Activated CD8-positive, alpha-beta T cell treated with anti-CD3 and anti-CD28 coated beads, Interleukin-2, amount 10 ng/mL, durations not matched to agents 7 days and 5 days (primary cell): ENCODE measurements at regions not wholly inside any gene's neighbourhood (a gene's known extent, or its start where the extent isn't known, plus 50 kb on each side); places are given as distances from the start of the nearest gene placed in this dataset.

ENCODE experiments used
- ATAC-seq: fragments of 150-1000 bp; cut with Tn5 transposase; one replicate; pipeline ENCODE4 v1.10.0; 2021; ENCODE audit warnings: moderate library complexity
- CTCF ChIA-PET: fragments of 350-600 bp; sonication (Branson Sonifier 250); formaldehyde crosslinking; loops from one replicate; lab custom pipeline; 2021; ENCODE audit warnings: antibody characterized with exemption; lab: Charles Lee
- POLR2A ChIA-PET: fragments of 350-600 bp; sonication (Branson Sonifier 250); formaldehyde crosslinking; loops from one replicate; lab custom pipeline; 2021; ENCODE audit warnings: antibody characterized with exemption; lab: Charles Lee
- DNase-seq: peaks from one replicate; pipeline ENCODE4 v3.0.0-alpha.2; 2020
- H3K27ac Mint-ChIP-seq: one replicate; pipeline ENCODE4 v1.8.0; 2021; ENCODE audit warnings: mild to moderate bottlenecking, mixed read lengths
- H3K27me3 Mint-ChIP-seq: one replicate; pipeline ENCODE4 v1.8.0; 2021; ENCODE audit warnings: low read depth, mixed read lengths
- H3K36me3 Mint-ChIP-seq: one replicate; pipeline ENCODE4 v1.8.0; 2021; ENCODE audit warnings: low read depth, mixed read lengths
- H3K4me1 Mint-ChIP-seq: one replicate; pipeline ENCODE4 v1.8.0; 2021; ENCODE audit warnings: low read depth, mixed read lengths
- H3K4me3 Mint-ChIP-seq: one replicate; pipeline ENCODE4 v1.8.0; 2021; ENCODE audit warnings: mild to moderate bottlenecking, mixed read lengths
- H3K9me3 Mint-ChIP-seq: one replicate; pipeline ENCODE4 v1.8.0; 2022; ENCODE audit warnings: mixed read lengths; ENCODE audit not compliant: insufficient read depth

GRCh38 chr5:57627661-57628060, 145.1 kb upstream of the ACTBL2 start:
- Mint-ChIP-seq H3K36me3 (no peaks in the 10 kb centered on the region), H3K4me3 (no peak overlapping the region), H3K27ac (no peak overlapping the region), H3K27me3 (peaks cover 3% of the 10 kb centered on the region), H3K4me1 (no peaks in the 10 kb centered on the region), H3K9me3 (no peaks in the 10 kb centered on the region)
- DNase-seq (no peak), ATAC-seq (no peak)
- ChIA-PET CTCF (no interaction called here), POLR2A (no interaction called here)

GRCh38 chr5:57626703-57627102, 144.1 kb upstream of the ACTBL2 start:
- H3K36me3 Mint-ChIP-seq = no peaks in the 10 kb centered on the region
- no peak overlapping the region for H3K4me3 Mint-ChIP-seq
- ChIA-PET POLR2A (no interaction called here), CTCF (no interaction called here)
- H3K27ac Mint-ChIP-seq = no peak overlapping the region
- peaks cover 3% of the 10 kb centered on the region for H3K27me3 Mint-ChIP-seq
- H3K4me1 Mint-ChIP-seq = no peaks in the 10 kb centered on the region
- ATAC-seq (no peak), DNase-seq (no peak)
- no peaks in the 10 kb centered on the region for H3K9me3 Mint-ChIP-seq

GRCh38 chr5:57621624-57622023, 139.0 kb upstream of the ACTBL2 start:
- ATAC-seq = no peak
- H3K4me1 Mint-ChIP-seq = no peaks in the 10 kb centered on the region
- no peak overlapping the region for H3K4me3 Mint-ChIP-seq
- no peaks in the 10 kb centered on the region for H3K9me3 Mint-ChIP-seq
- H3K36me3 Mint-ChIP-seq = no peaks in the 10 kb centered on the region
- DNase-seq = no peak
- CTCF ChIA-PET = no interaction called here
- no peaks in the 10 kb centered on the region for H3K27me3 Mint-ChIP-seq
- POLR2A ChIA-PET = no interaction called here
- no peak overlapping the region for H3K27ac Mint-ChIP-seq

GRCh38 chr5:57618767-57619381, 136.3 kb upstream of the ACTBL2 start:
- Mint-ChIP-seq H3K27ac (no peak overlapping the region), H3K4me3 (no peak overlapping the region), H3K27me3 (peaks cover 6% of the 10 kb centered on the region), H3K4me1 (no peaks in the 10 kb centered on the region), H3K36me3 (no peaks in the 10 kb centered on the region), H3K9me3 (no peaks in the 10 kb centered on the region)
- DNase-seq (no peak), ATAC-seq (no peak)
- CTCF ChIA-PET = no interaction called here
- POLR2A ChIA-PET = no interaction called here

- no peak for DNase-seq
- H3K27me3 Mint-ChIP-seq = peaks cover 10% of the 10 kb centered on the region
- CTCF ChIA-PET = no interaction called here
- no peaks in the 10 kb centered on the region for H3K36me3 Mint-ChIP-seq
- ATAC-seq = no peak
- no peaks in the 10 kb centered on the region for H3K9me3 Mint-ChIP-seq
- no peak overlapping the region for H3K4me3 Mint-ChIP-seq
- H3K4me1 Mint-ChIP-seq = no peaks in the 10 kb centered on the region
- no peak overlapping the region for H3K27ac Mint-ChIP-seq
- POLR2A ChIA-PET = no interaction called here
Observed at GRCh38 chr5:57613741-57614140, 131.1 kb upstream of the ACTBL2 start.

GRCh38 chr5:57611177-57611576, 128.6 kb upstream of the ACTBL2 start:
- ATAC-seq = no peak
- H3K27me3 Mint-ChIP-seq = peaks cover 12% of the 10 kb centered on the region
- DNase-seq = no peak
- no peaks in the 10 kb centered on the region for H3K4me1 Mint-ChIP-seq
- ChIA-PET POLR2A (no interaction called here), CTCF (no interaction called here)
- H3K27ac Mint-ChIP-seq = no peak overlapping the region
- H3K9me3 Mint-ChIP-seq = no peaks in the 10 kb centered on the region
- H3K36me3 Mint-ChIP-seq = no peaks in the 10 kb centered on the region
- no peak overlapping the region for H3K4me3 Mint-ChIP-seq

GRCh38 chr5:57608542-57608941, 125.9 kb upstream of the ACTBL2 start:
- ATAC-seq (no peak), DNase-seq (no peak)
- Mint-ChIP-seq H3K27ac (no peak overlapping the region), H3K4me1 (no peaks in the 10 kb centered on the region), H3K36me3 (no peaks in the 10 kb centered on the region), H3K9me3 (no peaks in the 10 kb centered on the region), H3K27me3 (peaks cover 6% of the 10 kb centered on the region), H3K4me3 (no peak overlapping the region)
- ChIA-PET POLR2A (no interaction called here), CTCF (no interaction called here)

- ChIA-PET POLR2A (no interaction called here), CTCF (interaction anchor here (0.7 kb wide), 1 partner anchor 48 kb away, joined by 3 read pairs; no protein-coding TSS in a partner anchor)
- no peaks in the 10 kb centered on the region for H3K9me3 Mint-ChIP-seq
- H3K4me1 Mint-ChIP-seq = no peaks in the 10 kb centered on the region
- H3K4me3 Mint-ChIP-seq = no peak overlapping the region
- H3K36me3 Mint-ChIP-seq = no peaks in the 10 kb centered on the region
- no peak overlapping the region for H3K27ac Mint-ChIP-seq
- peaks cover 2% of the 10 kb centered on the region for H3K27me3 Mint-ChIP-seq
- DNase-seq (no peak), ATAC-seq (no peak)
Observed at GRCh38 chr5:57601996-57602395, 119.4 kb upstream of the ACTBL2 start.

GRCh38 chr5:57600321-57600720, 117.7 kb upstream of the ACTBL2 start:
- Mint-ChIP-seq H3K27ac (no peak overlapping the region), H3K27me3 (peaks cover 2% of the 10 kb centered on the region), H3K36me3 (no peaks in the 10 kb centered on the region), H3K9me3 (no peaks in the 10 kb centered on the region), H3K4me3 (no peak overlapping the region), H3K4me1 (no peaks in the 10 kb centered on the region)
- DNase-seq (no peak), ATAC-seq (no peak)
- ChIA-PET POLR2A (no interaction called here), CTCF (no interaction called here)

- ChIA-PET CTCF (interaction anchor here (1.3 kb wide), 1 partner anchor 99 kb away, joined by 4 read pairs; no protein-coding TSS in a partner anchor), POLR2A (no interaction called here)
- ATAC-seq = no peak
- H3K9me3 Mint-ChIP-seq = no peaks in the 10 kb centered on the region
- no peak for DNase-seq
- no peaks in the 10 kb centered on the region for H3K4me1 Mint-ChIP-seq
- no peaks in the 10 kb centered on the region for H3K36me3 Mint-ChIP-seq
- H3K27me3 Mint-ChIP-seq = peaks cover 2% of the 10 kb centered on the region
- no peak overlapping the region for H3K4me3 Mint-ChIP-seq
- H3K27ac Mint-ChIP-seq = no peak overlapping the region
Observed at GRCh38 chr5:57598756-57599155, 116.1 kb upstream of the ACTBL2 start.

GRCh38 chr5:57598097-57598496, 115.5 kb upstream of the ACTBL2 start:
- POLR2A ChIA-PET = no interaction called here
- CTCF ChIA-PET = no interaction called here
- Mint-ChIP-seq H3K4me3 (no peak overlapping the region), H3K27ac (no peak overlapping the region), H3K36me3 (no peaks in the 10 kb centered on the region), H3K27me3 (peaks cover 2% of the 10 kb centered on the region), H3K9me3 (no peaks in the 10 kb centered on the region), H3K4me1 (no peaks in the 10 kb centered on the region)
- ATAC-seq = no peak
- DNase-seq = no peak

GRCh38 chr5:57595523-57595991, 112.9 kb upstream of the ACTBL2 start:
- no peaks in the 10 kb centered on the region for H3K4me1 Mint-ChIP-seq
- H3K9me3 Mint-ChIP-seq = no peaks in the 10 kb centered on the region
- ATAC-seq (no peak), DNase-seq (no peak)
- no peak overlapping the region for H3K4me3 Mint-ChIP-seq
- CTCF ChIA-PET = no interaction called here
- H3K27ac Mint-ChIP-seq = no peak overlapping the region
- POLR2A ChIA-PET = no interaction called here
- no peaks in the 10 kb centered on the region for H3K36me3 Mint-ChIP-seq
- peaks cover 2% of the 10 kb centered on the region for H3K27me3 Mint-ChIP-seq

- Mint-ChIP-seq H3K4me1 (no peaks in the 10 kb centered on the region), H3K27me3 (no peaks in the 10 kb centered on the region), H3K36me3 (no peaks in the 10 kb centered on the region), H3K4me3 (no peak overlapping the region), H3K9me3 (no peaks in the 10 kb centered on the region), H3K27ac (no peak overlapping the region)
- ATAC-seq (no peak), DNase-seq (no peak)
- CTCF ChIA-PET = no interaction called here
- POLR2A ChIA-PET = no interaction called here
Observed at GRCh38 chr5:57594436-57594835, 111.8 kb upstream of the ACTBL2 start.
